ENCODE measurements at regions not wholly inside any gene's neighbourhood (a gene's known extent, or its start where the extent isn't known, plus 50 kb on each side); places are given as distances from the start of the nearest gene placed in this dataset.
"Not testable (repeated sequence)": the region's sequence is repeated elsewhere in the genome, so short reads cannot be mapped to it uniquely, and the experiment has no call there.

GRCh38 chr5:173488144-173488543 lies 128.3 kb downstream of the BOD1 start:
- no peaks in the 10 kb centered on the region for H3K4me1 Mint-ChIP-seq
- H3K9me3 Mint-ChIP-seq, result no peaks in the 10 kb centered on the region
- DNase-seq (ENCODE audit: low read depth, low spot score), result no peak
- H3K27ac Mint-ChIP-seq (ENCODE audit: unreplicated experiment), result no peak overlapping the region
- no peak overlapping the region for H3K4me3 Mint-ChIP-seq
- TF ChIP-seq CTCF (conservative IDR thresholded peaks at IDR 0.05), result no peak
- H3K27me3 Mint-ChIP-seq (ENCODE audit: low read depth), result no peaks in the 10 kb centered on the region
- H3K36me3 Mint-ChIP-seq (ENCODE audit: low read depth), result no peaks in the 10 kb centered on the region

GRCh38 chr5:173487300-173487699 lies 129.2 kb downstream of the BOD1 start:
- H3K9me3 Mint-ChIP-seq, result no peaks in the 10 kb centered on the region
- DNase-seq (ENCODE audit: low read depth, low spot score), result no peak
- no peaks in the 10 kb centered on the region for H3K36me3 Mint-ChIP-seq (ENCODE audit: low read depth)
- no peaks in the 10 kb centered on the region for H3K4me1 Mint-ChIP-seq
- TF ChIP-seq CTCF (conservative IDR thresholded peaks at IDR 0.05), result no peak
- no peaks in the 10 kb centered on the region for H3K27me3 Mint-ChIP-seq (ENCODE audit: low read depth)
- no peak overlapping the region for H3K4me3 Mint-ChIP-seq
- H3K27ac Mint-ChIP-seq (ENCODE audit: unreplicated experiment), result no peak overlapping the region

GRCh38 chr5:173486355-173487225 lies 129.9 kb downstream of the BOD1 start:
- H3K36me3 Mint-ChIP-seq (ENCODE audit: low read depth), result no peaks in the 10 kb centered on the region
- H3K9me3 Mint-ChIP-seq, result no peaks in the 10 kb centered on the region
- DNase-seq (ENCODE audit: low read depth, low spot score), result no peak
- H3K4me3 Mint-ChIP-seq, result no peak overlapping the region
- H3K27ac Mint-ChIP-seq (ENCODE audit: unreplicated experiment), result no peak overlapping the region
- H3K4me1 Mint-ChIP-seq, result no peaks in the 10 kb centered on the region
- TF ChIP-seq CTCF (conservative IDR thresholded peaks at IDR 0.05), result no peak
- no peaks in the 10 kb centered on the region for H3K27me3 Mint-ChIP-seq (ENCODE audit: low read depth)

GRCh38 chr5:173484569-173484968 lies 131.9 kb downstream of the BOD1 start:
- Mint-ChIP-seq H3K9me3 (no peaks in the 10 kb centered on the region), H3K27me3 (ENCODE audit: low read depth) (no peaks in the 10 kb centered on the region), H3K4me3 (no peak overlapping the region), H3K36me3 (ENCODE audit: low read depth) (no peaks in the 10 kb centered on the region), H3K27ac (ENCODE audit: unreplicated experiment) (no peak overlapping the region), H3K4me1 (no peaks in the 10 kb centered on the region)
- DNase-seq (ENCODE audit: low read depth, low spot score), result no peak
- no peak for TF ChIP-seq CTCF (conservative IDR thresholded peaks at IDR 0.05)

GRCh38 chr5:173483599-173483998 lies 132.9 kb downstream of the BOD1 start:
- not testable (repeated sequence) for H3K36me3 Mint-ChIP-seq (ENCODE audit: low read depth); H3K27ac Mint-ChIP-seq (ENCODE audit: unreplicated experiment); H3K4me3 Mint-ChIP-seq; H3K4me1 Mint-ChIP-seq; H3K9me3 Mint-ChIP-seq; DNase-seq (ENCODE audit: low read depth, low spot score); H3K27me3 Mint-ChIP-seq (ENCODE audit: low read depth)

- Mint-ChIP-seq H3K36me3 (ENCODE audit: low read depth) (no peaks in the 10 kb centered on the region), H3K27me3 (ENCODE audit: low read depth) (no peaks in the 10 kb centered on the region), H3K27ac (ENCODE audit: unreplicated experiment) (no peak overlapping the region), H3K4me3 (no peak overlapping the region), H3K4me1 (no peaks in the 10 kb centered on the region), H3K9me3 (no peaks in the 10 kb centered on the region)
- TF ChIP-seq CTCF (conservative IDR thresholded peaks at IDR 0.05), result no peak
- DNase-seq (ENCODE audit: low read depth, low spot score), result no peak
Measured at GRCh38 chr5:173483160-173483559, 133.3 kb downstream of the BOD1 start.
